Caki2 (cell line): ENCODE measurements at regions not wholly inside any gene's neighbourhood (a gene's known extent, or its start where the extent isn't known, plus 50 kb on each side); places are given as distances from the start of the nearest gene placed in this dataset.
"Not testable (repeated sequence)": the region's sequence is repeated elsewhere in the genome, so short reads cannot be mapped to it uniquely, and the experiment has no call there.

ENCODE experiments used
- DNase-seq: peaks from one replicate; pipeline ENCODE4 v3.0.0-alpha.2; 2015; ENCODE audit warnings: low read depth
- in situ Hi-C: cut with HindIII; loops from 2 replicates; pipeline ENCODE4 v1.10.0; 2016; ENCODE audit warnings: low sequenced_read_pairs, low pct_unique_long_range_greater_than_20kb, mixed read lengths

DNA sequence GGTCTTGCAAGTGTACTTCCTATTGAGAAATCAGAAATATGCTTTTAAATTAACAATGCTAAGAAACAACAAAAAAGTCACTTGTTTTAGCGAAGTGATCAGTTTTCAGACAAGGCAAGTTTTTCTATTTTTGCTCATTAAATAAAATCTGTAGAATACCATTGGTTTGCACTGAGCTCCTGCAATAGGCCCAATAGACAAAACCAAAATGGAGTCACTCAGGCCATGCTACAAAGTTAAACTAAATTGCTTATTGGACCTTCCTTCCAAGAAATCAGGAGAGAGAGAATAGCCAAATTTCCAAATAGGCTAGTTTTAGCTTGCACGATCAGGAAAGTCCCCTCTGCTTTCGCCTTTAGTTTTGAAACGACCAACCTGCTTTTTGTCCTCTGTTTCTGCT lies 73.4 kb upstream of the SLC13A1 start:
- in situ Hi-C loops, result no loop called here
- no peak for DNase-seq

DNA sequence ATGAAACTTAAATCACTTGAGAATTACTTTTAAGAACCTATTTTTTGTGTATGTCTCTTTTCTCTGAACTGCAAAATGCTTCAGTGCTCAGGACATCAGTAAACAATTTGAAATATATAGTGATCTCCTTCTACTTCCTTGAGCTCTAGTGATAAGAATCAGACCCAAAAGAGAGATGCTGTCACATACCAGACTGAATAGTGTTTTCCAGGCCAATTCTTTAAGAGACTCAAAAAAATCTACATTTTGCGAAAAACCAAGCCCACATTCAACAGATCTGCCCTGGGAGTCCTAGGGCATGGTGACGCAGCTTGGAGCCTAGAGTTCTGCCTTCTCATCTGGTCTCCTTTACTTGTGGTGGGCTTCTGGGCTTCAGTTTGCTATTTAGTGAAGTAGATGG lies 72.1 kb upstream of the SLC13A1 start:
- no peak for DNase-seq
- in situ Hi-C loops, result no loop called here

DNA sequence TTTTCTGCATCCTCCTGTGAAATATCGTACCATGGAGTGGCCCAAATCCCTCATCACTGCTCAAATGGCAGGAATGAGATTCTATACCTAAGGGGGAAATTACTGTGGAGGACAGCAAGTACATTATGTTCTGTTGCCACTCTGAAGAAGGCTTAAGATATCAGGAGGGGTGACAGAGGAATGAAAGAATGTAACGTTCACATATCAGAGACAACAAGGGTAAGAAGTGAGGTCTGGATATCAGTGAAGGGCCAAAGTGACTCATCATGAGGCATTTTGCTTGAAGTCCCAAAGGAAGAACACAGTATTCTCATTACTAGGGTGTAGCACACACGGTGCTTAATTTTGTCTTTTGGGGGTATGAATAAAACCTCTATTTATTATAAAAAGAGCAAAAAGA lies 71.5 kb upstream of the SLC13A1 start:
- in situ Hi-C loops, result no loop called here
- no peak for DNase-seq

DNA sequence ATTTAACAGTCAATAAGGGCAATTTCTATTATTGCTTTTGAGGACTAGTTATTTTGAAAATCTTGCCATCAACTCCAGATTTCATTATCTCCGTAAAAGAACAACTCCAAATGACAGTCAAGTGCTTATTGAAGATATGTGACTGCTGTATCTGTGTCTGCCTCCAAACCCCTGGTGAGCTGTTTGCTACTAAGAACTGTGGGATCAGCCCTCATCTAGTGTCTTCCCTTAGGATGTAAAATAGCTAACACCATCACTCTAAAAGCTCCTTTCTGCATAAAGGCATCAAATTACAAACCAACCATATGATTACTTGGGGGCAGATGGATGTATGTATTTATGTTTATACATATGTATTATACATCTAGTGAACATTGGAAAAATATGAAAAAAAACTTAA lies 70.8 kb upstream of the SLC13A1 start:
- in situ Hi-C loops, result no loop called here
- DNase-seq, result no peak

DNA sequence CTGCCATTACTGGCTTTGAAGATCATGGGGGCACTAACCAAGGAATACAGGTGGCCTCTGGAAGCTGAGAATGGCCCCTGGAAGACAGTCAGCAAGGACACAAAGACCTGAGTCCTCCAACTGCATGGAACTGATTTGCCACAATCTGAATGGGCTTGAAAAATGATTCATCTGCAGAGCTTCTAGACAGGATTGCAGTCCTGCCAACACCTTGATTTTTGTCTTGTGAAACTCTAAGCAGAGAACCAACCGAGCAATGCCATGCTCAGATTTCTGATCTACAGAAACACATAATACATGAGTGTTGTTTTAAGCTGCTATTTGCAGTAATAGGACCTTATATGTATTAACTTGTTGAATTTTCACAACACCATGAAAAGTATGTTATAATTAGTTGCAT lies 66.1 kb upstream of the SLC13A1 start:
- in situ Hi-C loops, result no loop called here
- no peak for DNase-seq

DNA sequence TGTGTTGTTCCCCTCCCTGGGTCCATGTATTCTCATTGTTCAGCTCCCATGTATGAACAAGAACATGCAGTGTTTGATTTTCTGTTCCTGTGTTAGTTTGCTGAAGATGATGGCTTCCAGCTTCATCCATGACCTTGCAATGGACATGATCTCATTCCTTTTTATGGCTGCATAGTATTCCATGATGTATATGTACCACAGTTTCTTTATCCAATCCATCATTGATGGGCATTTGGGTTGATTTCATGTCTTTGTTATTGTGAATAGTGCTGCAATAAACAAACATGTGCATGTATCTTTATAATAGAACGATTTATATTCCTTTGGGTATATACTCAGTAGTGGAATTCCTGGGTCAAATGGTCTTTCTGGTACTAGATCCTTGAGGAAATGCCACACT lies 65.1 kb upstream of the SLC13A1 start:
- in situ Hi-C loops, DNase-seq: not testable (repeated sequence)

DNA sequence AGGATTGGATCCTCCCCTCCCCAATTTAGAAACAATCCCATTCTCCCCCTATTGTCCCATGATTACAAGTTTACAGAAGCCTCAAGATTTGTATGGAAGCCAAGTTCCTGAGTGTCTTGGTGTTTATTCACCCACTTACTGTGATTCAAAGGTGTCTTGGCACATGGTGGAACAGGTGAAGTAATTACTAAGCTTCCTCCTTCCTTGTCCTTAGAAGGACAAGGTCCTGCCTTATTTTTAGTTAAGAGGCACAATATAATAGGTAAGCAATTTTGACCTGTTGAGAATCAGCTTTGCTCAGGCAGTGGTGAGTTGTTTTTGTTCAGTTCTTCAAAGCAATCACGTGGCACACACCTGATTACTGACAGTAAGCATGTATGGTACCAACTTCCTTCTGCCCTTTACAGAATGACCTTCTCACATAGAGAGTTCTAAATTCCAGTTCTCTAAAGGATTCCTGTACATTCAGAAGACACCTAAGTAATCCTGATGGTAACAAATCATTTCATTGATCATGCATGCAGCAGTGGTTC lies 60.7 kb upstream of the SLC13A1 start:
- in situ Hi-C loops, result no loop called here
- no peak for DNase-seq

DNA sequence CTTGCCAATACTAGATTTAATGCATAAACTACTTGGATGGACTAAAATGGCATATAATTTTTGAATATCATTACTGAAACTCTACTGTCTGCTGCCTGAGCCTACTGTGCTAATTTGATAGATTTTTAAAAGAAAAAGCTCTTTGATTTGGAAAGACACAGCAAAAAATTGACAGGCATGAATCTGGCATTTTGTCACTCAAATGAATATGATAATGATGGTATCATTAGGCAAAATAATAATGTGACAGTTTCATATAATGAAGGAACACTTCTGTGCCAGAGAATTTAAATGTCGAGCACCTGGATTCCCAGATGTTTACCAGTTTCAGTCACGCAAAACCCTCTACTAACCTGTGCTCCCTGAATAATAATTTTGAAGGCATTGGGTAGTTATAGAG lies 60.0 kb upstream of the SLC13A1 start:
- in situ Hi-C loops, result no loop called here
- DNase-seq, result no peak
